PC-3 (cell line): ENCODE measurements at regions not wholly inside any gene's neighbourhood (a gene's known extent, or its start where the extent isn't known, plus 50 kb on each side); places are given as distances from the start of the nearest gene placed in this dataset.
"Not testable (repeated sequence)": the region's sequence is repeated elsewhere in the genome, so short reads cannot be mapped to it uniquely, and the experiment has no call there.

ENCODE experiments used
- CTCF ChIP-seq: fragments of 300-600 bp; sonication (generic); conservative IDR thresholded peaks from 2 replicates; pipeline ENCODE4 v1.5.1; 2017; ENCODE audit warnings: antibody characterized with exemption, low read depth, mild to moderate bottlenecking, low read length
- EZH2 ChIP-seq: fragments of 300-600 bp; sonication (generic); IDR thresholded peaks from one replicate; pipeline ENCODE4 v1.6.1; 2017; ENCODE audit warnings: antibody characterized with exemption, mild to moderate bottlenecking, low read length; ENCODE audit not compliant: unreplicated experiment
- EZH2phosphoT487 ChIP-seq: fragments of 300-600 bp; sonication (generic); IDR thresholded peaks from 2 replicates; pipeline ENCODE4 v1.6.1; 2018; ENCODE audit warnings: mild to moderate bottlenecking, antibody characterized with exemption, low read length, borderline replicate concordance

- not testable (repeated sequence) for TF ChIP-seq EZH2, CTCF, EZH2phosphoT487
Measured at GRCh38 chr4:49215082-49215479, 229.0 kb downstream of the CWH43 start.
